OCI-LY1 (cell line): ENCODE measurements at regions not wholly inside any gene's neighbourhood (a gene's known extent, or its start where the extent isn't known, plus 50 kb on each side); places are given as distances from the start of the nearest gene placed in this dataset.

Source experiments
- H2AFZ ChIP-seq: fragments of 200-600 bp; sonication (generic), shearing (Covaris generic); 2 replicates; pipeline ENCODE4 v1.6.0; 2014; ENCODE audit warnings: antibody characterized with exemption, mild to moderate bottlenecking, low read length
- H3F3A ChIP-seq: fragments of 200-600 bp; sonication (generic), shearing (Covaris generic); 2 replicates; pipeline ENCODE4 v1.6.0; 2014; ENCODE audit warnings: mild to moderate bottlenecking, antibody characterized with exemption, low read length, moderate library complexity; ENCODE audit not compliant: insufficient read depth
- H3K27ac ChIP-seq: fragments of 200-600 bp; sonication (generic); 2 replicates; pipeline ENCODE4 v1.5.1; 2014; ENCODE audit warnings: low read length, mixed run types, mild to moderate bottlenecking, low read depth; ENCODE audit not compliant: poor library complexity, severe bottlenecking
- H3K27me3 ChIP-seq: fragments of 200-600 bp; sonication (generic); 2 replicates; pipeline ENCODE4 v1.6.0; 2014; ENCODE audit warnings: antibody characterized with exemption, mild to moderate bottlenecking, low read length, moderate library complexity; ENCODE audit not compliant: insufficient read depth
- H3K36me3 ChIP-seq: fragments of 200-600 bp; sonication (generic); 2 replicates; pipeline ENCODE4 v1.6.1; 2014; ENCODE audit warnings: mild to moderate bottlenecking, antibody characterized with exemption, low read length, moderate library complexity, mixed read lengths; ENCODE audit not compliant: insufficient read depth
- H3K4me1 ChIP-seq: fragments of 200-600 bp; sonication (generic); 2 replicates; pipeline ENCODE4 v1.5.1; 2014; ENCODE audit warnings: mild to moderate bottlenecking, low read length, moderate library complexity; ENCODE audit not compliant: insufficient read depth, severe bottlenecking
- H3K4me2 ChIP-seq: fragments of 200-600 bp; sonication (generic), shearing (Covaris generic); 2 replicates; pipeline ENCODE4 v1.6.1; 2014; ENCODE audit warnings: low read length
- H3K4me3 ChIP-seq: fragments of 200-600 bp; sonication (generic); 2 replicates; pipeline ENCODE4 v1.5.1; 2014; ENCODE audit warnings: low read length, low read depth, mild to moderate bottlenecking, mixed read lengths; ENCODE audit not compliant: poor library complexity, severe bottlenecking
- H3K79me2 ChIP-seq: fragments of 200-600 bp; shearing (Covaris generic); 2 replicates; pipeline ENCODE4 v1.6.1; 2016; ENCODE audit warnings: mixed run types, low read length, mixed read lengths; ENCODE audit not compliant: insufficient read depth
- H3K9ac ChIP-seq: fragments of 200-600 bp; sonication (generic), shearing (Covaris generic); 2 replicates; pipeline ENCODE4 v1.6.1; 2014; ENCODE audit warnings: mild to moderate bottlenecking, low read length, mixed read lengths
- H3K9me2 ChIP-seq: fragments of 200-600 bp; sonication (generic), shearing (Covaris generic); 2 replicates; pipeline ENCODE4 v1.6.1; 2014; ENCODE audit warnings: low read depth, mild to moderate bottlenecking, low read length, mixed read lengths
- H3K9me3 ChIP-seq: fragments of 200-600 bp; shearing (Covaris generic); 2 replicates; pipeline ENCODE4 v1.6.1; 2014; ENCODE audit warnings: low read length, mixed read lengths
- H4K20me1 ChIP-seq: fragments of 200-600 bp; sonication (generic), shearing (Covaris generic); 2 replicates; pipeline ENCODE4 v1.6.0; 2016; ENCODE audit warnings: mild to moderate bottlenecking, low read length; ENCODE audit not compliant: insufficient read depth
- CTCF ChIP-seq: fragments of 200-600 bp; sonication (generic), shearing (Covaris generic); IDR thresholded peaks from 2 replicates; pipeline ENCODE4 v1.5.1; 2017; ENCODE audit warnings: mild to moderate bottlenecking, antibody characterized with exemption, low read length, moderate library complexity, mixed read lengths
- EZH2 ChIP-seq: fragments of 200-600 bp; sonication (generic), shearing (Covaris generic); IDR thresholded peaks from 2 replicates; pipeline ENCODE4 v1.8.0; 2017; ENCODE audit warnings: borderline replicate concordance, mixed run types, mild to moderate bottlenecking, antibody characterized with exemption, low read length, moderate library complexity, mixed read lengths

GRCh38 chr7:45238806-45239205, 81.2 kb downstream of the RAMP3 start:
- no peak for TF ChIP-seq EZH2
- TF ChIP-seq CTCF = no peak
- Histone ChIP-seq H3K9me3 (no peaks in the 10 kb centered on the region), H3K9me2 (no peaks in the 10 kb centered on the region), H3K27ac (no peak overlapping the region), H4K20me1 (no peaks in the 10 kb centered on the region), H3F3A (no peaks in the 10 kb centered on the region), H3K9ac (no peak overlapping the region), H3K4me1 (no peaks in the 10 kb centered on the region), H3K36me3 (no peaks in the 10 kb centered on the region), H3K4me2 (no peak overlapping the region), H3K4me3 (no peak overlapping the region), H2AFZ (no peak overlapping the region), H3K79me2 (no peaks in the 10 kb centered on the region), H3K27me3 (peaks cover 7% of the 10 kb centered on the region; the same call in 1 of the 2 replicates)

DNA sequence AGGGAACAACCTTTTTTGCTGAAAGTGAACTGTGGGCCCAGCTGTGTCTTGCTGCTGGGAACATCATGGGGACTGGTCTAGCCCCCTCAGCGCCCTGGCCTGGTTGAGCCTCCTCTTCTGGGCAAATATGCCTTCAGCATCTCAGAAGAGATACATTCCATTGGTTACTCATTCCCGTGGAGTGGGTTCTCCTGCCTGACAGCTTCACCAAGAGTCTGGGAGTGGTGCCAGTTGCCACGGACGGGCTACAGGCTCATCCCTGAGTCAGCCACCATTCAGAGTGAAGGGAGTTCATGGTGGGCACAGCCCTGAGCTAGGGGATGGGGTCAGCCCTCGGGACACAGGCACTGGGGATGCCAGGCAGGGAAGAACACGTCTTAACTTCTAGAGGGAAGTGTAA, 81.9 kb downstream of the RAMP3 start:
- H4K20me1 ChIP-seq = no peaks in the 10 kb centered on the region
- peaks cover 7% of the 10 kb centered on the region; the same call in 1 of the 2 replicates for H3K27me3 ChIP-seq
- no peak overlapping the region for H3K4me3 ChIP-seq
- H3K9me2 ChIP-seq = no peaks in the 10 kb centered on the region
- H3K4me2 ChIP-seq = no peak overlapping the region
- no peaks in the 10 kb centered on the region for H3K4me1 ChIP-seq
- H3K36me3 ChIP-seq = no peaks in the 10 kb centered on the region
- H3K9me3 ChIP-seq = no peaks in the 10 kb centered on the region
- no peak for TF ChIP-seq CTCF
- no peak for TF ChIP-seq EZH2
- no peaks in the 10 kb centered on the region for H3F3A ChIP-seq
- H3K27ac ChIP-seq = no peak overlapping the region
- no peak overlapping the region for H2AFZ ChIP-seq
- H3K9ac ChIP-seq = no peak overlapping the region
- no peaks in the 10 kb centered on the region for H3K79me2 ChIP-seq

DNA sequence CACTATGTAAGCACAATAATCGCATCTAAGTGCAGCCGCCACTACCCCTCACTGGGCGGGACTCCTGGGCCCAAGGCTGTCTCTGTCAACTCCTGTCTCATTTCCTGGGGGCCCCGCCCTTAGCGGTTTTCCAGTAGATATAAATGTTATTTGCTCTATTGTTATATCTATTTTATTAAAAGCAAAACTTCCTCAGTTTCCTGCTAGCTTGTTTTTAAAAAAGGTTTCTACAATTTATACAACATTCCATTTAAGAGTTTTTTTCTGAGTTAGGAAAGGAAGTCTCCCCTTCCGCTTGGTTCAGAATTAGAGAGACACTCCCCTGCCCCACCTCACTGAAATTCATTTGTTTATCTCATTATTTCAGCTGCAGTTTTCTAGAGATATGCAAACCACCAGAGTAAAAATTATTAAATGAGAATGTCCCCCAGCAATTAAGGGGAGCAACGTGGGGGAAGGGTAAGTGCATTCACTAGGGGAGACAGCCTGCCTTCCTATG, 82.7 kb downstream of the RAMP3 start:
- H3K9ac ChIP-seq = no peak overlapping the region
- H3K9me2 ChIP-seq = no peaks in the 10 kb centered on the region
- H3K4me2 ChIP-seq = no peak overlapping the region
- H3K4me1 ChIP-seq = no peaks in the 10 kb centered on the region
- no peak overlapping the region for H3K27ac ChIP-seq
- no peak overlapping the region for H3K4me3 ChIP-seq
- H3K9me3 ChIP-seq = no peaks in the 10 kb centered on the region
- no peak overlapping the region for H2AFZ ChIP-seq
- TF ChIP-seq EZH2 = no peak
- TF ChIP-seq CTCF = no peak
- no peaks in the 10 kb centered on the region for H3F3A ChIP-seq
- no peaks in the 10 kb centered on the region for H3K79me2 ChIP-seq
- H4K20me1 ChIP-seq = no peaks in the 10 kb centered on the region
- peaks cover 7% of the 10 kb centered on the region; the same call in 1 of the 2 replicates for H3K27me3 ChIP-seq
- H3K36me3 ChIP-seq = no peaks in the 10 kb centered on the region
